ENCODE measurements at regions not wholly inside any gene's neighbourhood (a gene's known extent, or its start where the extent isn't known, plus 50 kb on each side); places are given as distances from the start of the nearest gene placed in this dataset.
"Not testable (repeated sequence)": the region's sequence is repeated elsewhere in the genome, so short reads cannot be mapped to it uniquely, and the experiment has no call there.

- H3K9me3 ChIP-seq (ENCODE audit: control insufficient read depth, low read depth, low read length) = no peaks in the 10 kb centered on the region
- H3K36me3 ChIP-seq (ENCODE audit: control insufficient read depth, low read depth, low read length) = no peaks in the 10 kb centered on the region
- peaks cover 14% of the 10 kb centered on the region for H3K27me3 ChIP-seq (ENCODE audit: control insufficient read depth, insufficient read depth, low read length)
- peaks cover 5% of the 10 kb centered on the region for H3K4me1 ChIP-seq (ENCODE audit: control insufficient read depth, low read depth, low read length)
- no peak overlapping the region for H3K9ac ChIP-seq (ENCODE audit: low read length)
- no peak overlapping the region for H3K4me3 ChIP-seq (ENCODE audit: low read length)
- no peak overlapping the region for H3K27ac ChIP-seq (ENCODE audit: low read length)
Measured at GRCh38 chr5:174796711-174797192, 72.4 kb downstream of the MSX2 start.

DNA sequence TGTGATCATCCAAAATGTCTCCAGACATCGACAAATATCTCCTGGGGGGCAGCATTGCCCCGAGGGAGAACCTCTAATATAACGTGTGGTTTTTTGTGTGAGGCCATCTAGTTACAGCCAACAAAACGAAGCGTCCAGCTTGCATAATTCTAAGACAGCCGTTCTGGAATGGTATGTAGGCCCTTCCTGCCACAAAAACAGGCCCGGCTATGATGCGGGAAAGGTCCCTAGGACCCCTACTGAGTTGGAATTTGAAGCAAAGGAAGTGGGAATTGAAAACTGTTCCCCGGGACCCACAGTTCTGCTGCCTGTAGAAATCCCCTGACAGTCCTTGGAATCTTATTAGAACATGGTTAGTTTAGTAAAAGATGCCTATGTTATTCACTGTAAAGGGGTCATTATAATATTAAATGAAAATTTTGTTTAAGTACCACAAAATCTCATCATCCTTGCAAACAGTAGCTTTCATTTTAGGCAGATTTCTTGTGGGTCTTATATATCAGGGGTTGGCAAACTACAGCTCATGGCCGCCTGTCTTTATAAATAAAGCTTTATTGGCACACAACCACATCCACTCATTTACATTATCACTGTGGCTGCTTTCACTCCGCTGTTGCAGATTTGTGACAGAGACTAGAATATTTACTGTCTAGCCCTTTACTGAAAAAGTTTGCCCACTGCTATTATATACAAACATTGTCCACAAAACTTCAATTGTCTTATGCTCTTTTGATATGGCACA, 70.7 kb downstream of the MSX2 start:
- peaks cover 5% of the 10 kb centered on the region for H3K4me1 ChIP-seq (ENCODE audit: control insufficient read depth, low read depth, low read length)
- peaks cover 14% of the 10 kb centered on the region for H3K27me3 ChIP-seq (ENCODE audit: control insufficient read depth, insufficient read depth, low read length)

DNA sequence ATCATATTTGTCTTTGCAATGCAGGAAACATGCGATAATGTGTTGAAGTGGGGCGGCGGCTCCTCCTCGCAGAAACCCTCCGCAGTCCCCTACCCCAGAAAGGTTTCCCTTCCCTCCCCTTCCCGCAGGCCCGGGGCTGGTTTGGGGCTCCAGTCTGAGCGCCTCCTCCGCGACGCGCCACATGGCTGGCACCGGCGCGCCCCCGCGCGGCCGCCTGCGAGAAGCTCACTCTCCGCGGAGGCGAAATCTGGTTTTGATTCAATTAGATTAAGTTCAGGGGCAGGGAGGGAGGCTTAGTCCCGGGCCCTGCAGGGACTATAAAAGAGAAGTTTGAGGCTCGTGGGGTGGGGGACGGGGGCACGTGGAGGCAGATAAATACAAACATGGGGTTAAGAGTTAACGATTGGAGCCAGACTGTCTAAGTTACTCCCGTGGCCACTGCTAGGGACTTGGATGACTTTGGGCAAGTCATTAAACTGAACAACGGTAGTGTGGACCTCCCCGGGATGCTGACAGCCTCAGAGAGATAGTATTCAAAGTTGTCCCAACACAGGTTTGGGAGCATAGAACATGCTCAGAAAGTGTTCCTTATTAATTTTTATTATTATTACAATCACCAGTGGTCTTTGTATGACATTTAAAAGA, 69.4 kb downstream of the MSX2 start:
- peaks cover 5% of the 10 kb centered on the region for H3K4me1 ChIP-seq (ENCODE audit: control insufficient read depth, low read depth, low read length)
- no peak overlapping the region for H3K9ac ChIP-seq (ENCODE audit: low read length)
- no peak overlapping the region for H3K4me3 ChIP-seq (ENCODE audit: low read length)
- H3K27ac ChIP-seq (ENCODE audit: low read length) = no peak overlapping the region
- H3K9me3 ChIP-seq (ENCODE audit: control insufficient read depth, low read depth, low read length) = no peaks in the 10 kb centered on the region
- no peaks in the 10 kb centered on the region for H3K36me3 ChIP-seq (ENCODE audit: control insufficient read depth, low read depth, low read length)
- peaks cover 14% of the 10 kb centered on the region for H3K27me3 ChIP-seq (ENCODE audit: control insufficient read depth, insufficient read depth, low read length)

More for the DNA sequence above, 70.7 kb downstream of the MSX2 start:
- H3K9me3 ChIP-seq (ENCODE audit: control insufficient read depth, low read depth, low read length) = no peaks in the 10 kb centered on the region
- no peaks in the 10 kb centered on the region for H3K36me3 ChIP-seq (ENCODE audit: control insufficient read depth, low read depth, low read length)
- no peak overlapping the region for H3K9ac ChIP-seq (ENCODE audit: low read length)
- H3K27ac ChIP-seq (ENCODE audit: low read length) = no peak overlapping the region
- H3K4me3 ChIP-seq (ENCODE audit: low read length) = no peak overlapping the region

DNA sequence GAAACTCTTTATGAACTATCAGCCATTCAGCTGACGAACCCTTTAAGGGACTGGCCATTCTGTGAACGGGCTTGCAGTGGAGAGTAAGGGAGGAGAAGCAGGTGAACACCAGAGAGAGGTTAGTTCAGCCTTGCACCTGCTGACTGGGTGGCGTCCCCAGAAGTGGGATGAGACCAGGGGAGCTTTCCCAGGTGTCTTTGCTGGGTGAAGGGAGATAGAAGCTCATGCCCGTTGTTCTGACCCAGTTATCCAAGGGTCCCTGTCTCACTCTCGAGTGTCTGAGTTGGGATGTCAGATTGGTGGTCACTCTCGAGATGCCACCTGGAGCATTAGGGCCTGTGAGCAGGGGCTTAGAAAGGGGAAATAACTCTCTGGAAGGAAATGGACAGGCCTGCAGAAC, 68.7 kb downstream of the MSX2 start:
- Histone ChIP-seq H3K9me3 (ENCODE audit: control insufficient read depth, low read depth, low read length) (no peaks in the 10 kb centered on the region), H3K27ac (ENCODE audit: low read length) (no peak overlapping the region), H3K9ac (ENCODE audit: low read length) (no peak overlapping the region), H3K36me3 (ENCODE audit: control insufficient read depth, low read depth, low read length) (no peaks in the 10 kb centered on the region), H3K4me3 (ENCODE audit: low read length) (no peak overlapping the region), H3K27me3 (ENCODE audit: control insufficient read depth, insufficient read depth, low read length) (peaks cover 14% of the 10 kb centered on the region), H3K4me1 (ENCODE audit: control insufficient read depth, low read depth, low read length) (peaks cover 5% of the 10 kb centered on the region)

GRCh38 chr5:174792265-174792664, 67.9 kb downstream of the MSX2 start:
- not testable (repeated sequence) for H3K36me3 ChIP-seq (ENCODE audit: control insufficient read depth, low read depth, low read length); H3K4me3 ChIP-seq (ENCODE audit: low read length); H3K4me1 ChIP-seq (ENCODE audit: control insufficient read depth, low read depth, low read length); H3K9me3 ChIP-seq (ENCODE audit: control insufficient read depth, low read depth, low read length); H3K27ac ChIP-seq (ENCODE audit: low read length); H3K9ac ChIP-seq (ENCODE audit: low read length)
- peaks cover 14% of the 10 kb centered on the region for H3K27me3 ChIP-seq (ENCODE audit: control insufficient read depth, insufficient read depth, low read length)

DNA sequence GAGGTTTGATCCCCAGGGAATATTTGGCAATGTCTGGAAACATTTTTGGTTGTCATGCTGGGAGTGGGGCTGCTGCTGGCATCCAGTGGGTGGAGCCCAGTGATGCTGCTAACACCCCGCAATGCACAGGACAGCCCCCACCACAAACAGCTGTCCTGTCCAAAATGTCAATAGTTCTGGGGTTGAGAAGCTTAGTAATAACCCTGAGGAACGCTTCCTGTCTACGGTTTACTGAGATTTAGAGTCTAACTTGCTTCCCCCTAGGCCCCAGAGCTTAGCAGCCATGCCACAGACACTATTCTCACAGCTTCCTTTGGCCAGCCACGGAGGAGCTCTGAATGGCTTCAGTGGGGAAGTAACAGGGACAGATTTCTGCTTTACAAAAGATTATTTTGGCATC, 66.5 kb downstream of the MSX2 start:
- H3K4me3 ChIP-seq (ENCODE audit: low read length) = no peak overlapping the region
- H3K36me3 ChIP-seq (ENCODE audit: control insufficient read depth, low read depth, low read length) = no peaks in the 10 kb centered on the region
- no peaks in the 10 kb centered on the region for H3K9me3 ChIP-seq (ENCODE audit: control insufficient read depth, low read depth, low read length)
- no peak overlapping the region for H3K9ac ChIP-seq (ENCODE audit: low read length)
- H3K27me3 ChIP-seq (ENCODE audit: control insufficient read depth, insufficient read depth, low read length) = peaks cover 14% of the 10 kb centered on the region
- peaks cover 5% of the 10 kb centered on the region for H3K4me1 ChIP-seq (ENCODE audit: control insufficient read depth, low read depth, low read length)
- H3K27ac ChIP-seq (ENCODE audit: low read length) = no peak overlapping the region

GRCh38 chr5:174789596-174789995, 65.2 kb downstream of the MSX2 start:
- no peaks in the 10 kb centered on the region for H3K4me1 ChIP-seq (ENCODE audit: control insufficient read depth, low read depth, low read length)
- no peaks in the 10 kb centered on the region for H3K36me3 ChIP-seq (ENCODE audit: control insufficient read depth, low read depth, low read length)
- no peak overlapping the region for H3K27ac ChIP-seq (ENCODE audit: low read length)
- H3K9ac ChIP-seq (ENCODE audit: low read length) = no peak overlapping the region
- no peak overlapping the region for H3K4me3 ChIP-seq (ENCODE audit: low read length)
- H3K27me3 ChIP-seq (ENCODE audit: control insufficient read depth, insufficient read depth, low read length) = peaks cover 14% of the 10 kb centered on the region
- H3K9me3 ChIP-seq (ENCODE audit: control insufficient read depth, low read depth, low read length) = no peaks in the 10 kb centered on the region

DNA sequence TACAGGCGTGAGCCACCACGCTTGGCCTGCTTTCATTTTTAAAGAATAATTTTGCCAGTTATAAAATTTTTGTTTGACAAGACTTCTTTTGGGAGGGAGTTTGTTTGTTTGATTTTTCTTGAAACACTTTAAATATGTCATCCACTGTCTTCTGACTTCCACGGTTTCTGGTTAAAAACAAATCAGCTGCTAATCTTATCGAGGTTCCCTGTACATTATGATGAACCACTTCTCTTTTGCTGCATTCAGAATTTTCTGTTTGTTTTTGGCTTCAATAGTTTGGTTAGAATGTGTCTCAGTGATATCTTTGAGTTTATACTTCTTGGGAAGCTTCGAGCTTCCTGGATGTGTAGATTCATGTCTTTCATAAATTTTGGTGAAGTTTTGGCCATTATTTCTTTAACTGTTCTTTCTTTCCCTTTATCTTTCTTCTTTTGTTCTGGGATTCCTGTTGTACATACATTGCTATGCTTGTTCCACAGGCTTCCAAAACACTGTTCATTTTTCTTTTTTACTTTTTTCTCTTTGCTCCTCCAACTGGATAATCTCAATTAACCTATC, 60.8 kb downstream of the MSX2 start:
- Histone ChIP-seq H3K36me3 (ENCODE audit: control insufficient read depth, low read depth, low read length) (no peaks in the 10 kb centered on the region), H3K4me3 (ENCODE audit: low read length) (no peak overlapping the region), H3K9ac (ENCODE audit: low read length) (no peak overlapping the region)

More for the DNA sequence above, 60.8 kb downstream of the MSX2 start:
- Histone ChIP-seq H3K27ac (ENCODE audit: low read length) (no peak overlapping the region), H3K9me3 (ENCODE audit: control insufficient read depth, low read depth, low read length) (no peaks in the 10 kb centered on the region), H3K27me3 (ENCODE audit: control insufficient read depth, insufficient read depth, low read length) (no peaks in the 10 kb centered on the region), H3K4me1 (ENCODE audit: control insufficient read depth, low read depth, low read length) (no peaks in the 10 kb centered on the region)

All from iPS-18a (cell line).